ENCODE measurements at regions not wholly inside any gene's neighbourhood (a gene's known extent, or its start where the extent isn't known, plus 50 kb on each side); places are given as distances from the start of the nearest gene placed in this dataset.
"Not testable (repeated sequence)": the region's sequence is repeated elsewhere in the genome, so short reads cannot be mapped to it uniquely, and the experiment has no call there.

- DNase-seq (ENCODE audit: extremely low read depth in 1 of 4, low spot score in 3 of 4); intact Hi-C loops (cut with micrococcal nuclease); H3K27me3 ChIP-seq (ENCODE audit: control insufficient read depth in 2 of 2, insufficient read depth in 2 of 2, low read length in 2 of 2); CTCF ChIA-PET (ENCODE audit: low intra/inter-chr PET ratio); H3K27ac ChIP-seq (ENCODE audit: extremely low read depth, low read depth, low read length); H3K79me2 ChIP-seq (ENCODE audit: control insufficient read depth, insufficient read depth, low read length); in situ Hi-C loops (cut with MboI); H3K4me1 ChIP-seq (replicated peaks in 1 of 2; ENCODE audit: control insufficient read depth in 2 of 2, insufficient read depth in 2 of 2, low read length in 2 of 2); H4K20me1 ChIP-seq (replicated peaks; ENCODE audit: control insufficient read depth, insufficient read depth, low read length); H3K4me3 ChIP-seq; ATAC-seq; FAIRE-seq; H3K4me2 ChIP-seq (ENCODE audit: insufficient read depth, low read length); H3K9me3 ChIP-seq (replicated peaks; ENCODE audit: control insufficient read depth, insufficient read depth, low read depth, low read length); H3K9me1 ChIP-seq (ENCODE audit: control insufficient read depth, insufficient read depth, low read length); BruUV-seq (replicated peaks); H3K9ac ChIP-seq (ENCODE audit: insufficient read depth in 1 of 2, low read depth in 2 of 2, low read length in 2 of 2); H2AFZ ChIP-seq (ENCODE audit: low read depth, low read length); H3K36me3 ChIP-seq (ENCODE audit: control insufficient read depth, insufficient read depth, low read length): not testable (repeated sequence)
- POLR2A ChIA-PET = interaction anchor here (0.7 kb wide), 1 partner anchor 127 kb away, joined by 3 read pairs; no protein-coding TSS in a partner anchor
- WGBS (ENCODE audit: insufficient coverage, low coverage, missing lambda C conversion rate) = 0% methylated on average over 3 of the region's 3 CpGs
- TF ChIP-seq RBM25 (IDR thresholded peaks at IDR 0.05; ENCODE audit: low read depth, low read length, severe bottlenecking) (peak; percentile 18), ZNF146 (CRISPR knock-in tag; IDR thresholded peaks at IDR 0.05; ENCODE audit: unreplicated experiment) (peak; percentile 50)
Measured at GRCh38 chr12:115786490-115786889, 491.0 kb downstream of the MED13L start.

DNA sequence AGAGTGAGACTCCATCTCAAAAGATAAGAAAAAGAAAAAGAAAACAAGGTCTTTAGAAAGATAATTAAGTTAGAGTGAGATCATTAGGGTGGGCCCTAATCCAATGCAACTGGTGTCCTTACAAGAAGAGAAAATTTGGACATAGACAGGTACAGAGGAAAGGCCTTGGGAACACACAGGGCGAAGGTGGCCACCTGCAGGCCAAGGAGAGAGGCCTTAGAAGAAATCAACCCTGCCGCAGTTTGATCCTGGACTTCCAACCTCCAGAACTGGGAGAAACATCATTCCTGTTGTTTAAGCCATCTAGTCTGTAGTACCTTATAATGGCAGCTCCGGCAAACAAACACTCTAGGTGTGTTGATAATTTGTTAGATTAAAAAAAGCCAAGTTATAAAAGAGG is 491.9 kb downstream of the MED13L start:
- no TSS peak for BruUV-seq (replicated peaks)
- ATAC-seq = no peak

More for the DNA sequence above, 491.9 kb downstream of the MED13L start:
- ChIA-PET CTCF (ENCODE audit: low intra/inter-chr PET ratio) (no interaction called here), POLR2A (no interaction called here)
- DNase-seq (ENCODE audit: extremely low read depth in 1 of 4, low spot score in 3 of 4) (peak in 1 of 4 experiments; percentile 2), FAIRE-seq (no peak)
- intact Hi-C loops (cut with micrococcal nuclease) = no loop called here
- in situ Hi-C loops (cut with MboI) = no loop called here
- TF ChIP-seq RAD21 (CRISPR knock-in tag; conservative IDR thresholded peaks at IDR 0.05 in 1 of 2, IDR thresholded peaks at IDR 0.05 in 1 of 2) (peak in 1 of 2 experiments; percentile 10; a peak in 1 of 4 replicates), CTCF (IDR thresholded peaks at IDR 0.05 in 2 of 3, conservative IDR thresholded peaks at IDR 0.05 in 1 of 3; ENCODE audit: insufficient read depth in 2 of 3, low read depth in 1 of 3, low read length in 3 of 3) (peak in 2 of 3 experiments; percentile 13 to 29; a peak in 2 of 6 replicates), ZNF561 (CRISPR knock-in tag; conservative IDR thresholded peaks at IDR 0.05) (no peak)
- Histone ChIP-seq H4K20me1 (replicated peaks; ENCODE audit: control insufficient read depth, insufficient read depth, low read length) (no peaks in the 10 kb centered on the region), H3K79me2 (ENCODE audit: control insufficient read depth, insufficient read depth, low read length) (no peaks in the 10 kb centered on the region), H3K36me3 (ENCODE audit: control insufficient read depth, insufficient read depth, low read length) (no peaks in the 10 kb centered on the region), H3K4me3 (no peak overlapping the region), H3K9me3 (replicated peaks; ENCODE audit: control insufficient read depth, insufficient read depth, low read depth, low read length) (no peaks in the 10 kb centered on the region), H3K27me3 (ENCODE audit: control insufficient read depth in 2 of 2, insufficient read depth in 2 of 2, low read length in 2 of 2) (no peaks in the 10 kb centered on the region), H3K27ac (ENCODE audit: extremely low read depth, low read depth, low read length) (no peak overlapping the region), H3K9ac (ENCODE audit: insufficient read depth in 1 of 2, low read depth in 2 of 2, low read length in 2 of 2) (no peak overlapping the region), H3K9me1 (ENCODE audit: control insufficient read depth, insufficient read depth, low read length) (no peaks in the 10 kb centered on the region), H3K4me2 (ENCODE audit: insufficient read depth, low read length) (no peak overlapping the region), H2AFZ (ENCODE audit: low read depth, low read length) (no peak overlapping the region), H3K4me1 (replicated peaks in 1 of 2; ENCODE audit: control insufficient read depth in 2 of 2, insufficient read depth in 2 of 2, low read length in 2 of 2) (no peaks in the 10 kb centered on the region)
- WGBS (ENCODE audit: insufficient coverage, low coverage, missing lambda C conversion rate) = 3% methylated on average over 3 of the region's 3 CpGs

Measured in K562 (cell line).